Lower lobe of right lung (tissue), 2 donors: ENCODE measurements at regions not wholly inside any gene's neighbourhood (a gene's known extent, or its start where the extent isn't known, plus 50 kb on each side); places are given as distances from the start of the nearest gene placed in this dataset.

Source experiments
- ATAC-seq, 2 donors: fragments of 200-7000 bp; cut with Tn5 transposase; one replicate each; pipeline ENCODE4 v1.9.1; 2020 to 2022; ENCODE audit warnings: mild to moderate bottlenecking in 2 of 2, moderate library complexity in 2 of 2
- DNase-seq: peaks from one replicate; pipeline ENCODE4 v3.0.0-alpha.2; 2020
- H3K27ac ChIP-seq: fragments of 200-600 bp; one replicate; pipeline ENCODE4 v1.8.0; 2022
- H3K27me3 ChIP-seq: fragments of 200-600 bp; one replicate; pipeline ENCODE4 v1.8.0; 2022; ENCODE audit warnings: low read depth
- H3K36me3 ChIP-seq: fragments of 200-600 bp; one replicate; pipeline ENCODE4 v1.8.0; 2022; ENCODE audit warnings: mild to moderate bottlenecking
- H3K4me1 ChIP-seq: fragments of 200-600 bp; one replicate; pipeline ENCODE4 v1.8.0; 2022
- H3K4me3 ChIP-seq: fragments of 200-600 bp; one replicate; pipeline ENCODE4 v1.8.0; 2022; ENCODE audit warnings: mild to moderate bottlenecking
- H3K9me3 ChIP-seq: fragments of 200-600 bp; one replicate; pipeline ENCODE4 v1.8.0; 2022
- intact Hi-C: fragments of 100-400 bp; cut with DNase I; formaldehyde crosslinking; loops from one replicate; pipeline ENCODE4 v1.11.0; 2022
- TF ChIP-seq, protein P1 (sequence below): fragments of 200-600 bp; IDR thresholded peaks from one replicate; pipeline ENCODE4 v1.8.0; 2022; ENCODE audit warnings: antibody characterized with exemption, mild to moderate bottlenecking
- donor health status: DM: no; HTN: yes; CAD: no; lungs with severe emphysema.

DNA sequence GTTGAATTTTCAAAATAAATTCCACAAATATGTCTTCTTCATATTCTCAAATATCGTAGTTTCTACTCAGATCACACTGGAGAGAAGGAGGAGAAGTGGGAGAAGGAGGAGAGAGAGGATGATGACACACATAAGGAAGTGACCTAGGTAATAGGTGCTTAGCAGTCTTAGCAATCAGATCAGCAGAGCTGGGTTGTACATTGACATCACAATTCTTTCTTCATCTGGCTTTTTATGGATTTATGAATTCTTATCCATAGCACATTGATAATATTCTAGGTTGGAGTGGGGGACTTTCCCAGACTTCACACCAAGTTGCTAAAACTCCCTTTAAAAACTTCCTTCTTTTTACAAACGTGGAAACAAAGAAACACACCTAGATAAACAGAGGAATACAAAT, 86.9 kb downstream of the FGF9 start:
- H3K27ac ChIP-seq, result no peak overlapping the region
- ATAC-seq, result no peak

DNA sequence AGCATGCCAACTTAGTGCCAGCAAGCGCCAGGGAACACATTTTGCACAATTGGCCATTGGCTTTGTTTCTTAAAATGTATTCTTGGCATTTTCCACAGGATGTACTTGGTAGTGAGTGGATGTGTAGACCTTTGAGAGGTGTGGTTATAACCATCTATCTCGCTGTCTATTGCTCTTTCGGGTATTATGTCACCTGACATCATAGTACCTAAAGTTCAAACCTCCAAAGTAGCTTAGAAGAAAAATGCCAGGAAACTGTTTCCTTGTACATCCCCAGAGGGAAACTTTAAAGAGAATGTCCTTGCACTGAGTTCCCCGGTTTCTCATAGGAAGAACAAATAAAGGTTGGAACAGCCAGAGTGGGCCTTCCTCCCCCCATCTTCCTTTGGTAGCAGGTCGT, 87.6 kb downstream of the FGF9 start:
- ATAC-seq (no peak), DNase-seq (no peak)
- Histone ChIP-seq H3K9me3 (no peaks in the 10 kb centered on the region), H3K4me3 (no peak overlapping the region), H3K27ac (no peak overlapping the region), H3K4me1 (no peaks in the 10 kb centered on the region), H3K36me3 (no peaks in the 10 kb centered on the region), H3K27me3 (no peaks in the 10 kb centered on the region)
- TF ChIP-seq, protein P1, sequence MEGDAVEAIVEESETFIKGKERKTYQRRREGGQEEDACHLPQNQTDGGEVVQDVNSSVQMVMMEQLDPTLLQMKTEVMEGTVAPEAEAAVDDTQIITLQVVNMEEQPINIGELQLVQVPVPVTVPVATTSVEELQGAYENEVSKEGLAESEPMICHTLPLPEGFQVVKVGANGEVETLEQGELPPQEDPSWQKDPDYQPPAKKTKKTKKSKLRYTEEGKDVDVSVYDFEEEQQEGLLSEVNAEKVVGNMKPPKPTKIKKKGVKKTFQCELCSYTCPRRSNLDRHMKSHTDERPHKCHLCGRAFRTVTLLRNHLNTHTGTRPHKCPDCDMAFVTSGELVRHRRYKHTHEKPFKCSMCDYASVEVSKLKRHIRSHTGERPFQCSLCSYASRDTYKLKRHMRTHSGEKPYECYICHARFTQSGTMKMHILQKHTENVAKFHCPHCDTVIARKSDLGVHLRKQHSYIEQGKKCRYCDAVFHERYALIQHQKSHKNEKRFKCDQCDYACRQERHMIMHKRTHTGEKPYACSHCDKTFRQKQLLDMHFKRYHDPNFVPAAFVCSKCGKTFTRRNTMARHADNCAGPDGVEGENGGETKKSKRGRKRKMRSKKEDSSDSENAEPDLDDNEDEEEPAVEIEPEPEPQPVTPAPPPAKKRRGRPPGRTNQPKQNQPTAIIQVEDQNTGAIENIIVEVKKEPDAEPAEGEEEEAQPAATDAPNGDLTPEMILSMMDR, result no peak
- intact Hi-C loops, result no loop called here

More for the DNA sequence above, 86.9 kb downstream of the FGF9 start:
- TF ChIP-seq, protein P1, result no peak
- no peaks in the 10 kb centered on the region for H3K9me3 ChIP-seq
- H3K36me3 ChIP-seq, result no peaks in the 10 kb centered on the region
- no peaks in the 10 kb centered on the region for H3K27me3 ChIP-seq
- H3K4me1 ChIP-seq, result no peaks in the 10 kb centered on the region
- no peak for DNase-seq
- no peak overlapping the region for H3K4me3 ChIP-seq
- intact Hi-C loops, result no loop called here

DNA sequence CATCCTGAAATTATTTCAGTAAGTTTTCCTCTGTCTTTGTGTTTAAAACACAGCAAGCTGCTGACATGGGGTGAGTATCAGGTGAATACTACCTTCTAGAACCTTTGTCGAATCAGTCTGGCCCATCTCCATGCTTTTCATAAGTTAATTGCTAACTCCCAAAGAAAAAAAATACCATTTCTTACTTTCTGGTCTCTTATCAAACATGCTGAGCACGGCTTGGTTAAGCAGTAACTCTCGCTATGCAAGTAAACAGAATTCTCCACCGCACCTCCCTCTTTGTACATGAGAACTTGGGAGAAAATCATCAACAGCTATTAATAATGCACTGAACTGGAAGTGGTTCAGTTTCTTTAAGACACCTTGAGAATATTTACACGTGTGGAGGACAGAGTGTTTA, 88.6 kb downstream of the FGF9 start:
- TF ChIP-seq, protein P1, result no peak
- DNase-seq (no peak), ATAC-seq (peak; percentile 31 to 81)
- H3K27ac ChIP-seq, result peak overlapping the region; percentile 24
- H3K9me3 ChIP-seq, result no peaks in the 10 kb centered on the region
- no peaks in the 10 kb centered on the region for H3K36me3 ChIP-seq
- H3K4me3 ChIP-seq, result no peak overlapping the region
- H3K27me3 ChIP-seq, result no peaks in the 10 kb centered on the region
- intact Hi-C loops, result no loop called here
- H3K4me1 ChIP-seq, result no peaks in the 10 kb centered on the region

DNA sequence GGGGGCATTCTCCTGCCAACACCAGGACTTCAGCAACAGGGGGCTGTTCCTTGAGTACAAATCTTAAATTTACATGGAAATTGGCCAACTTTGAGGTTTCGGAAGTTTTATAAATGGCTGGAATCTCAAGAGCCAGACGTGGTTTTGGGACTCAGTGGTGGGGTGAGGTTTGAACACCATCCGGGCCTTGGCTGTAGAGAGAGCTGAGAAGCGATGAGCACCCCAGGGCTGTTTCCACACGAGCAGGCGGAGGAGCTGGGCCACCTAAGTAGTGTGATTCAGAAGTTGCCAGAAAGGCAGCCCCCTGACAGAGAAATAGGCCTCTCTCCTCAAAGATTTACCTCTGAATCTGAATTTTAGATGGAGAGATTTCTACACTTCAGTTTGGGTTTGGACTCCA, 89.0 kb downstream of the FGF9 start:
- Histone ChIP-seq H3K27me3 (no peaks in the 10 kb centered on the region), H3K4me3 (no peak overlapping the region), H3K27ac (peak overlapping the region; percentile 24), H3K36me3 (no peaks in the 10 kb centered on the region), H3K4me1 (no peaks in the 10 kb centered on the region), H3K9me3 (no peaks in the 10 kb centered on the region)
- TF ChIP-seq, protein P1, result no peak
- DNase-seq (no peak), ATAC-seq (peak; percentile 61 to 64)
- intact Hi-C loops, result no loop called here

DNA sequence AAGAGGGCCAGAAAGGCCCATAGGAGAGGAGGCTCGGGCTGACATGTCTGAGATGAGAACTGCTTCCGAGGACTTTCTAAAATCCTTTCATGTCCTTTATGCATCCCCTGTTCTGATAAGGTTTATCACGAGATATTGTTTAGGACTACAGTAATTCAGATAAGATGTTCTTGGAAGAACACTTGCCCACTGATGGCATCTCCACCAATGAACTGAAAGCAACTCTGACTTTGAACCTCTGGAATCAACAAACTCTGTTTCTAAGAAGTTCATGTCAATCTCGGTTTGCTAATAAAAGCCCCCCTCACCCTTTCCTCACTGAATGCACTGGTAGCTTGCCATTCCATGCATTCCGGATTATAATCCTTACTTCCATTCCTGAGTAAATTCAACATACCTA, 90.9 kb downstream of the FGF9 start:
- intact Hi-C loops, result no loop called here
- ATAC-seq, result no peak
- Histone ChIP-seq H3K9me3 (no peaks in the 10 kb centered on the region), H3K27ac (no peak overlapping the region), H3K27me3 (no peaks in the 10 kb centered on the region), H3K36me3 (no peaks in the 10 kb centered on the region), H3K4me1 (no peaks in the 10 kb centered on the region), H3K4me3 (no peak overlapping the region)
- TF ChIP-seq, protein P1, result no peak
- no peak for DNase-seq

DNA sequence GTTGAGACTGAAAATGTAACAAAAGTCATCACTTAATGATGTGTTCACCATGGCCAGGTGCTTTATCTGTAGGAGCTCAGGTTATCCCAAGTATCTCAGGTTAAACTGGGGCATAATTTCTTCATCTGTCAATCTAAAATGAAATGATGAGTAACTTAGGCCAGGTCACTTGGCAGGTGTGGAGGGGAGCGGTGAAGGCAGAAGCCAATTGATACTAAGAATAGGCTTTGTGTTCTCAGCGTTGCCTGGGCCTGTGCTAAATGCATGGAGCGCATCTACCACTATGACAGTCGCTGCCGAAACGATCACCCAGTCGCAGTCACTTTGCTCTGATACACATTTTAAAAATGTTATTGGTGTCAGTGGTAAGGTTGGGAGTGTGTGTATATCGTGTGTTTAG, 91.6 kb downstream of the FGF9 start:
- intact Hi-C loops, result no loop called here
- H3K9me3 ChIP-seq, result no peaks in the 10 kb centered on the region
- no peak for DNase-seq
- H3K27me3 ChIP-seq, result no peaks in the 10 kb centered on the region
- H3K4me3 ChIP-seq, result no peak overlapping the region
- H3K27ac ChIP-seq, result no peak overlapping the region
- TF ChIP-seq, protein P1, result no peak
- no peaks in the 10 kb centered on the region for H3K4me1 ChIP-seq
- no peaks in the 10 kb centered on the region for H3K36me3 ChIP-seq
- ATAC-seq, result no peak
